Natural killer cell (primary cell): ENCODE measurements at regions not wholly inside any gene's neighbourhood (a gene's known extent, or its start where the extent isn't known, plus 50 kb on each side); places are given as distances from the start of the nearest gene placed in this dataset.

Experiments
- ATAC-seq, 3 donors: fragments of 150-1000 bp in 2 of 3; fragments of 200-7000 bp in 1 of 3; cut with Tn5 transposase; 1 replicate in 1 of 3; 2 replicates in 2 of 3; pipeline ENCODE4 v1.10.0; 2021; ENCODE audit warnings: mild to moderate bottlenecking in 2 of 3, moderate library complexity in 2 of 3
- DNase-seq, 2 donors: peaks; one replicate each; pipeline versions ENCODE4 v3.0.0 to v3.0.0-alpha.2; 2013 to 2021; ENCODE audit warnings: mixed read lengths in 1 of 2
- H3K27ac ChIP-seq: one replicate; pipeline ENCODE4 v1.5.1; 2013; ENCODE audit warnings: mild to moderate bottlenecking, low read length
- H3K27me3 ChIP-seq: one replicate; pipeline ENCODE4 v1.6.1; 2013; ENCODE audit warnings: low read length; ENCODE audit not compliant: control insufficient read depth, insufficient read depth
- H3K36me3 ChIP-seq: one replicate; pipeline ENCODE4 v1.6.1; 2013; ENCODE audit warnings: low read length; ENCODE audit not compliant: control insufficient read depth, insufficient read depth
- H3K4me1 ChIP-seq: one replicate; pipeline ENCODE4 v1.6.1; 2013; ENCODE audit warnings: low read length; ENCODE audit not compliant: control insufficient read depth, insufficient read depth
- H3K4me3 ChIP-seq: one replicate; pipeline ENCODE4 v1.5.1; 2013; ENCODE audit warnings: low read length
- H3K9me3 ChIP-seq: one replicate; pipeline ENCODE4 v1.6.1; 2013; ENCODE audit warnings: low read length; ENCODE audit not compliant: control insufficient read depth, insufficient read depth
- H3K27ac Mint-ChIP-seq, 2 donors: one replicate each; pipeline ENCODE4 v1.8.0; 2022; ENCODE audit warnings: mild to moderate bottlenecking in 2 of 2, mixed read lengths in 2 of 2, moderate library complexity in 1 of 2
- H3K27me3 Mint-ChIP-seq, 2 donors: one replicate each; pipeline ENCODE4 v1.8.0; 2022; ENCODE audit warnings: low read depth in 2 of 2, mixed read lengths in 2 of 2
- H3K36me3 Mint-ChIP-seq: one replicate; pipeline ENCODE4 v1.8.0; 2022; ENCODE audit warnings: mixed read lengths
- H3K4me1 Mint-ChIP-seq, 2 donors: one replicate each; pipeline ENCODE4 v1.8.0; 2022; ENCODE audit warnings: mixed read lengths in 2 of 2
- H3K4me3 Mint-ChIP-seq: one replicate; pipeline ENCODE4 v1.8.0; 2022; ENCODE audit warnings: mild to moderate bottlenecking, moderate library complexity, mixed read lengths
- H3K9me3 Mint-ChIP-seq, 2 donors: one replicate each; pipeline ENCODE4 v1.8.0; 2022; ENCODE audit warnings: mixed read lengths in 2 of 2
- CTCF ChIP-seq: fragments of 200-600 bp; IDR thresholded peaks from one replicate; pipeline ENCODE4 v1.8.0; 2022; ENCODE audit warnings: antibody characterized with exemption
- WGBS: methylation state at CpG from one replicate; pipeline ENCODE4 v1.1.7; 2013; ENCODE audit warnings: missing lambda C conversion rate; ENCODE audit not compliant: insufficient coverage; 5-methylcytosine and 5-hydroxymethylcytosine counted together
- intact Hi-C: fragments of 100-400 bp; cut with micrococcal nuclease; formaldehyde crosslinking; loops from one replicate; pipeline ENCODE4 v1.14.2; 2022

GRCh38 chr2:562391-563364 is 114.5 kb downstream of the TMEM18 start:
- H3K36me3 Mint-ChIP-seq, result no peaks in the 10 kb centered on the region
- ATAC-seq (no peak), DNase-seq (no peak)
- H3K27me3 ChIP-seq, result peaks cover 5% of the 10 kb centered on the region
- peaks cover 33 to 55% of the 10 kb centered on the region in 2 donors for H3K27me3 Mint-ChIP-seq
- WGBS, result 83% methylated on average over 33 of the region's 33 CpGs
- H3K9me3 Mint-ChIP-seq, result no peaks in the 10 kb centered on the region
- no peak overlapping the region for H3K4me3 ChIP-seq
- H3K27ac ChIP-seq, result no peak overlapping the region
- H3K4me1 ChIP-seq, result no peaks in the 10 kb centered on the region
- no peak for TF ChIP-seq CTCF
- intact Hi-C loops, result no loop called here
- H3K4me1 Mint-ChIP-seq, result peaks cover 5 to 14% of the 10 kb centered on the region in 2 donors
- H3K9me3 ChIP-seq, result no peaks in the 10 kb centered on the region
- H3K36me3 ChIP-seq, result no peaks in the 10 kb centered on the region
- H3K4me3 Mint-ChIP-seq, result no peak overlapping the region
- H3K27ac Mint-ChIP-seq, result no peak overlapping the region

GRCh38 chr2:558879-559278 is 118.3 kb downstream of the TMEM18 start:
- no peak overlapping the region for H3K4me3 ChIP-seq
- peaks cover 5% of the 10 kb centered on the region for H3K27me3 ChIP-seq
- ATAC-seq (no peak), DNase-seq (no peak)
- H3K4me1 Mint-ChIP-seq, result peaks cover 5 to 14% of the 10 kb centered on the region in 2 donors
- no peak overlapping the region for H3K27ac Mint-ChIP-seq
- no peaks in the 10 kb centered on the region for H3K36me3 Mint-ChIP-seq
- H3K27ac ChIP-seq, result no peak overlapping the region
- 84% methylated on average over 14 of the region's 14 CpGs for WGBS
- H3K9me3 ChIP-seq, result no peaks in the 10 kb centered on the region
- intact Hi-C loops, result no loop called here
- H3K4me3 Mint-ChIP-seq, result no peak overlapping the region
- TF ChIP-seq CTCF, result no peak
- H3K4me1 ChIP-seq, result no peaks in the 10 kb centered on the region
- no peaks in the 10 kb centered on the region for H3K36me3 ChIP-seq
- peaks cover 28 to 58% of the 10 kb centered on the region in 2 donors for H3K27me3 Mint-ChIP-seq
- H3K9me3 Mint-ChIP-seq, result no peaks in the 10 kb centered on the region

GRCh38 chr2:558302-558642 is 118.9 kb downstream of the TMEM18 start:
- ATAC-seq, result no peak
- H3K27ac ChIP-seq, result no peak overlapping the region
- WGBS, result 86% methylated on average over 17 of the region's 17 CpGs
- H3K36me3 ChIP-seq, result no peaks in the 10 kb centered on the region
- no peak for DNase-seq
- Mint-ChIP-seq H3K27ac (no peak overlapping the region), H3K27me3 (peaks cover 30 to 59% of the 10 kb centered on the region in 2 donors), H3K4me3 (peak overlapping the region; percentile 37), H3K36me3 (no peaks in the 10 kb centered on the region), H3K9me3 (no peaks in the 10 kb centered on the region), H3K4me1 (peaks cover 5 to 14% of the 10 kb centered on the region in 2 donors)
- no peaks in the 10 kb centered on the region for H3K9me3 ChIP-seq
- TF ChIP-seq CTCF, result no peak
- peaks cover 5% of the 10 kb centered on the region for H3K27me3 ChIP-seq
- no peaks in the 10 kb centered on the region for H3K4me1 ChIP-seq
- H3K4me3 ChIP-seq, result no peak overlapping the region
- intact Hi-C loops, result no loop called here
